Mesodermal cell (in vitro differentiated cells): ENCODE measurements at regions not wholly inside any gene's neighbourhood (a gene's known extent, or its start where the extent isn't known, plus 50 kb on each side); places are given as distances from the start of the nearest gene placed in this dataset.

Experiments used
- H3K27ac ChIP-seq: 2 replicates; pipeline ENCODE4 v1.7.0; 2013; ENCODE audit warnings: mild to moderate bottlenecking, low read depth, low read length, moderate library complexity; ENCODE audit not compliant: severe bottlenecking
- H3K36me3 ChIP-seq: 2 replicates; pipeline ENCODE4 v1.7.1; 2013; ENCODE audit warnings: mild to moderate bottlenecking, low read length, moderate library complexity; ENCODE audit not compliant: control insufficient read depth, insufficient read depth
- H3K4me1 ChIP-seq: one replicate; pipeline ENCODE4 v1.7.1; 2013; ENCODE audit warnings: mild to moderate bottlenecking, low read length; ENCODE audit not compliant: insufficient read depth, control insufficient read depth, poor library complexity, severe bottlenecking
- H3K4me3 ChIP-seq: 2 replicates; pipeline ENCODE4 v1.7.0; 2013; ENCODE audit warnings: low read length, control low read depth, mild to moderate bottlenecking; ENCODE audit not compliant: insufficient read depth, poor library complexity, severe bottlenecking; ENCODE audit errors: extremely low read depth
- H3K9me3 ChIP-seq: 2 replicates; pipeline ENCODE4 v1.7.1; 2013; ENCODE audit warnings: mild to moderate bottlenecking, low read length, moderate library complexity; ENCODE audit not compliant: control insufficient read depth
- WGBS, 2 experiments: methylation state at CpG; one replicate each; pipeline ENCODE4 v1.1.5; 2013; ENCODE audit warnings: missing lambda C conversion rate in 2 of 2; ENCODE audit not compliant: insufficient coverage in 2 of 2; 5-methylcytosine and 5-hydroxymethylcytosine counted together

DNA sequence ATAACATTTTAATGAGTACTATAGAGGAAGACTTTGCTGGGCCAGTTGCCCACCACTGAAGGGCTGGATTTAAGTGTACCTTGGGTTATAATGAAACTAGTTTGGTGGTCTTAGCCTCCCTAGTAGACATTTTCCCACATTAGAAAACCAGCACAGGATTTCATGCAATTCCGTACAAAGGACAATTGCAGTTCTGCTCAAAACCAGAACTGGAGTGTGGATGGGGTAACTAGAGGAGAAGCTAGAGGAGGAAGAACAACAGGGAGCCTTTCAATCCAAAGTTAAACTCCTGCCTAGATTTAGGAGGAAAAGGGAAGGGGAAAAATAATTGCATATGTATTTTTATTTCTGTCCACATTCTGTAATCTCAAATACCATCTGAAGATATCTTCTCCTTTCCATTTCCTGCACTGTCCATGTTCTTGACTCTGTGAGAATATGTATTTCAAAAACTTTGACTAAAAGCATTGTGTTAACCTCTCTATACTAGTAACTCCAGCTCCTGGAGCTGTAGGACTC lies 97.5 kb upstream of the SSBP2 start:
- WGBS, 2 experiments = no CpG with 5 or more reads among the region's 1 CpG
- Histone ChIP-seq H3K4me1 (peaks cover 27% of the 10 kb centered on the region), H3K9me3 (no peaks in the 10 kb centered on the region), H3K27ac (no peak overlapping the region), H3K4me3 (no peak overlapping the region), H3K36me3 (no peaks in the 10 kb centered on the region)

- H3K4me1 ChIP-seq = peaks cover 19% of the 10 kb centered on the region
- H3K27ac ChIP-seq = no peak overlapping the region
- WGBS, 2 experiments = no CpG with 5 or more reads among the region's 1 CpG
- no peaks in the 10 kb centered on the region for H3K9me3 ChIP-seq
- H3K36me3 ChIP-seq = no peaks in the 10 kb centered on the region
- no peak overlapping the region for H3K4me3 ChIP-seq
Observed at GRCh38 chr5:81846301-81846700, 95.4 kb upstream of the SSBP2 start.

DNA sequence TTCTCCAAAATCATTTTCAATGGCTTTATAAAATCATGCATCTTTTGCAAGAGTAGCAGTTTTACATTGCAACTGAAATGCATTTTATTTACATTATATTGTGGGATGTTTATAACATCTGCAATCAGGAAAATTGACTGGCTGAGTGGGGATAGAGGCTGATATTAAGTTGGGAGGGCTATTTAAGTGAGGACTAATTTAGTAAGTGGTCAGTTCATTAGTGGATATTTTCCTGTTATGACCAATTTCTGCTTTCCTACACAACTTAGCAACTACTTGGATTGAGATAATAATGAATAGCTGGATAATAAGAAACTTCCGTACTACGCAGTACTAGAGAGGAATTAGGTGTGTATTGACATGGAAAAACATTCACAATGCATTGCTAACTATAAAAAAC lies 92.9 kb upstream of the SSBP2 start:
- Histone ChIP-seq H3K4me1 (no peaks in the 10 kb centered on the region), H3K36me3 (no peaks in the 10 kb centered on the region), H3K4me3 (no peak overlapping the region), H3K9me3 (no peaks in the 10 kb centered on the region), H3K27ac (no peak overlapping the region)
- no CpG with 5 or more reads among the region's 2 CpGs for WGBS, 2 experiments

- Histone ChIP-seq H3K9me3 (no peaks in the 10 kb centered on the region), H3K4me3 (no peak overlapping the region), H3K4me1 (no peaks in the 10 kb centered on the region), H3K27ac (no peak overlapping the region), H3K36me3 (no peaks in the 10 kb centered on the region)
- WGBS, 2 experiments = 65 to 79% methylated on average over 4 to 5 of the region's 6 CpGs
Observed at GRCh38 chr5:81842795-81843398, 92.0 kb upstream of the SSBP2 start.

DNA sequence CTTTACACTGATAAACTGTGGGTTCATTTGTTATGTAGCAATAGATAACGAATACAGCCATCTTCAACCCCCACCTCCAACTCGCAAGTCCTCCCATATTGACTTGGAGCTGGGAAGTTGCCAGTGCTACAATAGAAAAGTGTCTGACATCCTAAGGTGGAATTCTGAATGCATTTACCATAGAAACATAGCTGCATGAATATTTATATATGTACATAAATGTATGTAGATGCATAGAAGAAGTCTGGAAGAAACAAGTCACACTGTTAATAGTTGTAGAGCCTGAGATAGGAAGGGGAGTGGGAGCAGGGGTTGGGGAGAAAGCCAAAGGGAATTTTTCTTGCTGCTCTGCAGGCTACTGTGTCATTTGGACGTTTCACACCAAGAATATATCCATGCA lies 88.1 kb upstream of the SSBP2 start:
- Histone ChIP-seq H3K36me3 (no peaks in the 10 kb centered on the region), H3K4me1 (no peaks in the 10 kb centered on the region), H3K4me3 (no peak overlapping the region), H3K9me3 (no peaks in the 10 kb centered on the region), H3K27ac (no peak overlapping the region)
- no CpG with 5 or more reads among the region's 3 CpGs for WGBS, 2 experiments

- Histone ChIP-seq H3K36me3 (no peaks in the 10 kb centered on the region), H3K27ac (no peak overlapping the region), H3K4me3 (no peak overlapping the region), H3K9me3 (no peaks in the 10 kb centered on the region), H3K4me1 (no peaks in the 10 kb centered on the region)
- WGBS, 2 experiments = 33 to 46% methylated on average over 1 of the region's 2 CpGs
Observed at GRCh38 chr5:81838307-81838906, 87.5 kb upstream of the SSBP2 start.

DNA sequence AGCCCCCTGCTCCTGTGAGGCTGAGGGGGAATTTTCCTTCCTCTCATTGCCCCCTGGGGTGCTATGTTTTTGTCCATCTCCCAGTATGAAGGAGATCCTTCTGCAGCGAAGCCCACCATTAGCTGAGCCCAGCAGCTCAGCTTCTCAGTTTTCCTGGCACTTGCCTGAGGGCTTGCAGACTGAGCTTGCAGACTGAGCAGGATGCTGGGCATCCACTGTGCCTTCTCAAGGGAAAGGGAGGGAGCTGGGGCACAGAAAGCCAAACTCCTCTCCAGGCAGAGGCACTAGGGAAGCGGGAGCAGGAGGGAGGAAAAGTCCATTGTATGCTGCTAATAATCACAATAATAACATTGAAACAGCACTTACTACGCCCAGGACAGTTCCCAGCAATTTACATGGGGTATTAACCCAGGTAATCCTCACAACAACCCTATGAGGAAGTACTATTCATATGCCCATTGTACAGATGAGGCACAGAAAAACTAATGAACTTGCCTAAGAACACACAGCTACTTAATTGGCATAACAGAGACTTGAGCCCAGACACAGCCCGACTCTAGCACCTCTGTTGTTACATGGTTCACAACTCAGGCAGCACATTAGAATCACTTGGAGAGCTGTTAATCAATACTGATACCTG lies 86.9 kb upstream of the SSBP2 start:
- no peaks in the 10 kb centered on the region for H3K36me3 ChIP-seq
- no peak overlapping the region for H3K27ac ChIP-seq
- no peaks in the 10 kb centered on the region for H3K4me1 ChIP-seq
- WGBS, 2 experiments = 69 to 88% methylated on average over 2 to 3 of the region's 4 CpGs
- H3K9me3 ChIP-seq = no peaks in the 10 kb centered on the region
- H3K4me3 ChIP-seq = no peak overlapping the region

DNA sequence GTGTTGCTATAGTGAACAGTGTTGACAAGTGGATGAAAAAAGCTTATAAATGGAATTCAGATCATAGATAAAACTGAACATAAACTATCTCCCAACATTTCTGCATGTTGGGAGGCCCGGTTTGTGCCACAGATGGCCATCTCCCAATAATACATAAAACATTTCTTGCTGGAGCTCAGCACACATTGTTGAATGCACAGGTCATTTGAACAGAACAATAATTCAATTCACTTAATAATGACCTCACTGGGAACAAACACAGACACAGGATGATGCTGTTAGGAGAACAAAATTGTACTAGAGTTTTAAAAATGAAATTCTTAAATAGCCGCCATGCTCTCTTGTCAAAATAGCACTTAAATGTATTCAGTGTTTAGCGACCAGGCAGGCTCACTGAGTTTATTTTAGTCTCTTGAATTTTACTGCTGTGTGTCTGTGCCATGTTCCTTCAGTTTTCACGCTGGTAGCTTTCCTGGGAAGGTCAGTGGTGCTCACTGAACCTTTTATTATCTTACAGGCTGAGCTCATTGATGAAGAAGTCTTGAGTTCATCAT lies 85.0 kb upstream of the SSBP2 start:
- Histone ChIP-seq H3K9me3 (no peaks in the 10 kb centered on the region), H3K27ac (no peak overlapping the region), H3K4me3 (no peak overlapping the region), H3K36me3 (no peaks in the 10 kb centered on the region), H3K4me1 (no peaks in the 10 kb centered on the region)
- WGBS, 2 experiments = 86 to 88% methylated on average over 2 to 3 of the region's 4 CpGs

- no peaks in the 10 kb centered on the region for H3K36me3 ChIP-seq
- H3K27ac ChIP-seq = no peak overlapping the region
- WGBS, 2 experiments = 88 to 90% methylated on average over 10 of the region's 11 CpGs
- H3K4me1 ChIP-seq = no peaks in the 10 kb centered on the region
- no peaks in the 10 kb centered on the region for H3K9me3 ChIP-seq
- no peak overlapping the region for H3K4me3 ChIP-seq
Observed at GRCh38 chr5:81834021-81834660, 83.2 kb upstream of the SSBP2 start.

GRCh38 chr5:81830596-81830995 lies 79.7 kb upstream of the SSBP2 start:
- H3K9me3 ChIP-seq = no peaks in the 10 kb centered on the region
- no peaks in the 10 kb centered on the region for H3K36me3 ChIP-seq
- no peak overlapping the region for H3K4me3 ChIP-seq
- no peaks in the 10 kb centered on the region for H3K4me1 ChIP-seq
- WGBS, 2 experiments = no CpG with 5 or more reads among the region's 2 CpGs
- no peak overlapping the region for H3K27ac ChIP-seq
